IMR-90 (cell line): ENCODE measurements at regions not wholly inside any gene's neighbourhood (a gene's known extent, or its start where the extent isn't known, plus 50 kb on each side); places are given as distances from the start of the nearest gene placed in this dataset.

ENCODE experiments used
- CEBPB ChIP-seq: IDR thresholded peaks from 2 replicates; pipeline ENCODE4 v1.6.1; 2012; ENCODE audit warnings: low read depth, low read length, improper control_type of control experiment
- CTCF ChIP-seq: conservative IDR thresholded peaks from 2 replicates; pipeline ENCODE4 v1.5.1; 2012; ENCODE audit warnings: mild to moderate bottlenecking, low read depth, low read length, improper control_type of control experiment
- MAZ ChIP-seq: IDR thresholded peaks from 2 replicates; pipeline ENCODE4 v1.6.1; 2012; ENCODE audit warnings: low read depth, mild to moderate bottlenecking, low read length, improper control_type of control experiment, moderate library complexity, borderline replicate concordance
- RAD21 ChIP-seq: IDR thresholded peaks from 2 replicates; pipeline ENCODE4 v1.6.1; 2012; ENCODE audit warnings: low read length, improper control_type of control experiment
- RCOR1 ChIP-seq: IDR thresholded peaks from 2 replicates; pipeline ENCODE4 v1.6.1; 2012; ENCODE audit warnings: mild to moderate bottlenecking, low read length, improper control_type of control experiment; ENCODE audit not compliant: insufficient replicate concordance
- SMC3 ChIP-seq: fragments of 150-350 bp; IDR thresholded peaks from 2 replicates; pipeline ENCODE4 v1.6.1; 2016; ENCODE audit warnings: low read depth, mild to moderate bottlenecking, antibody characterized with exemption, low read length, moderate library complexity
- TF ChIP-seq, protein P1 (sequence below): fragments of 150-350 bp; IDR thresholded peaks from 2 replicates; pipeline ENCODE4 v1.6.1; 2016; ENCODE audit warnings: low read depth, mild to moderate bottlenecking, low read length, moderate library complexity, borderline replicate concordance

GRCh38 chr5:29197631-29198454 is 1995.6 kb upstream of the CDH6 start:
- TF ChIP-seq RCOR1 (no peak), CEBPB (no peak), CTCF (no peak), SMC3 (no peak), RAD21 (no peak), MAZ (no peak)
- TF ChIP-seq, protein P1, sequence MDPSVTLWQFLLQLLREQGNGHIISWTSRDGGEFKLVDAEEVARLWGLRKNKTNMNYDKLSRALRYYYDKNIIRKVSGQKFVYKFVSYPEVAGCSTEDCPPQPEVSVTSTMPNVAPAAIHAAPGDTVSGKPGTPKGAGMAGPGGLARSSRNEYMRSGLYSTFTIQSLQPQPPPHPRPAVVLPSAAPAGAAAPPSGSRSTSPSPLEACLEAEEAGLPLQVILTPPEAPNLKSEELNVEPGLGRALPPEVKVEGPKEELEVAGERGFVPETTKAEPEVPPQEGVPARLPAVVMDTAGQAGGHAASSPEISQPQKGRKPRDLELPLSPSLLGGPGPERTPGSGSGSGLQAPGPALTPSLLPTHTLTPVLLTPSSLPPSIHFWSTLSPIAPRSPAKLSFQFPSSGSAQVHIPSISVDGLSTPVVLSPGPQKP = no peak
